ENCODE measurements at regions not wholly inside any gene's neighbourhood (a gene's known extent, or its start where the extent isn't known, plus 50 kb on each side); places are given as distances from the start of the nearest gene placed in this dataset.

DNA sequence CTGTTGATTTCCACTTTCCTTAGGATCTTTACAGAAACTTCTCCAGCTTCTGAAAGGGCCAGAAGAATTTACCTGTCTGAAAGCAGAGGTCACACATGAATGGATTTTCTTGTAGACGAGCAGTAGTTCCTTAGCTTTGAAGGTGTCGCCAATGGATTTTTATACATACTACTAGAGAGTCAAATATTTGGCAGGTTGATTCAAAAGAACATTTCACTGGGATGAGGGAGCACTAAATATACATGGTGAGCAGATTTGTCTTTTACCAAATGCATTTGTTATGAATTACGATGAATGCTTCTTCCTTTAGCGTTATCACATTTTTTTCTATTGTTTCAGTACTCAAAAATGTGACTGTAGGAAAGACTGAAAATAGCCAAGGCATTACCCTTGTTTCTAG, 162.3 kb downstream of the PAX1 start:
- H3K36me3 ChIP-seq (ENCODE audit: control insufficient read depth, insufficient read depth, low read length), result no peaks in the 10 kb centered on the region
- peaks cover 64% of the 10 kb centered on the region for H3K27me3 ChIP-seq (ENCODE audit: control insufficient read depth, insufficient read depth, low read length)
- H3K4me1 ChIP-seq (ENCODE audit: control insufficient read depth, insufficient read depth, low read length), result peaks cover 2% of the 10 kb centered on the region

GRCh38 chr20:21867353-21867752, 161.9 kb downstream of the PAX1 start:
- H3K4me3 ChIP-seq (ENCODE audit: low read depth, low read length), result no peak overlapping the region
- peaks cover 7% of the 10 kb centered on the region for H3K4me1 ChIP-seq (ENCODE audit: control insufficient read depth, insufficient read depth, low read length)
- H3K36me3 ChIP-seq (ENCODE audit: control insufficient read depth, insufficient read depth, low read length), result no peaks in the 10 kb centered on the region
- H3K27me3 ChIP-seq (ENCODE audit: control insufficient read depth, insufficient read depth, low read length), result peaks cover 59% of the 10 kb centered on the region
- H3K9ac ChIP-seq (ENCODE audit: low read depth, low read length), result no peak overlapping the region
- no peaks in the 10 kb centered on the region for H3K9me3 ChIP-seq (ENCODE audit: control insufficient read depth, insufficient read depth, low read length)

More for the DNA sequence above, 162.3 kb downstream of the PAX1 start:
- no peak overlapping the region for H3K4me3 ChIP-seq (ENCODE audit: low read depth, low read length)
- no peaks in the 10 kb centered on the region for H3K9me3 ChIP-seq (ENCODE audit: control insufficient read depth, insufficient read depth, low read length)
- no peak overlapping the region for H3K9ac ChIP-seq (ENCODE audit: low read depth, low read length)

DNA sequence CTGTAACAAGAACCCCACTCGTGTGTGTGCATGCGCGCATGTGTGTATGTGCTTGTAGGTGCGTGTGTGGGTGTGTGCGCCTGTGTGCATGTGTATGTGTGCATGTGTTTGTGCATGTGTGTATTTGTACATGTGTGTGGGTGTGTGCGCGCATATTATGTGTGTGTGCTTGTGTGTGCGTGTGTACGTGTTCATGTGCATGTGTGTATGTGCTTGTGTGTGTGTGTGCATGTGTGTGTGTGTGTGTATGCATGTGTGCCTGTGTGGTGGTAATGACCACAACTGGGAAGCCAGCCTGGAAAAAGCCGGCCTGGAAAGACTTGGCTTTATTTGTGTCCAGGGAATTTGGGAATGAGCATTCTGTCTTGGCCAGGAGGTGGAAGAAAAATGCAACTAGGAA, 157.5 kb downstream of the PAX1 start:
- Histone ChIP-seq H3K9me3 (ENCODE audit: control insufficient read depth, insufficient read depth, low read length) (no peaks in the 10 kb centered on the region), H3K27me3 (ENCODE audit: control insufficient read depth, insufficient read depth, low read length) (peaks cover 26% of the 10 kb centered on the region), H3K4me1 (ENCODE audit: control insufficient read depth, insufficient read depth, low read length) (peaks cover 7% of the 10 kb centered on the region), H3K36me3 (ENCODE audit: control insufficient read depth, insufficient read depth, low read length) (no peaks in the 10 kb centered on the region), H3K4me3 (ENCODE audit: low read depth, low read length) (no peak overlapping the region), H3K9ac (ENCODE audit: low read depth, low read length) (no peak overlapping the region)

DNA sequence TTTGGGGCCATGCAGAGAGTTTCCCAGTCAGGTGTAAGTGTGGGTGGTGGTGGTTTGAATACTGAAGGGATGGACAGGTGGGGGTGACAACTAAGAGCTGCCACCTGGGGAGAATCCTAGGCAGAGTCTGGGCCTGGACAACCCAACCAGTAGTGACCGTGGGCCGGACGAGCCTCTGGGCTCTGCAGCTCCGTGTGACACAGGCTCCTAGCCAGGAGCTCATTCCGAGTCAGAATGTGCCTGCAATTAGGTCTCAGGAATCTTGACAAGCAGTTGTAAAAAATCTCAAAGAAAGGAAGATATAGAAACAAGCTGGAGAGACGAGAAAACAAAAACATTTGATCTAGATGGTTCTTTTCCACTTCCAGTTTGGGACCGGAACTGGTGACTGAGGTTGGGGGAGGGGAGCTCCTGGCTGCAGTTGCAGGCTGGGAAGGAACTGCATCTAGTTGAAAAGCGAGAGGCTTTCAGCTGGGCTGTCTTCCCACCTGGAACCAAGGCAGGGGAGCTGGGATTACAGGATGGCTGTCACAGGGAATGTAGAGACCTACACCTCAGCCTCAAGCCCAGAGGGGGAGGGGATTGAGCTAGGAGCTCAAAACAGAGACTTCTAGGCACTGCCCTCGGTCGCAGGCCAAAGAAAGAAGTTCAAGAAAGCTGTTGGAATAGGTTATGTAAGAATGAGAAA, 156.9 kb downstream of the PAX1 start:
- H3K9ac ChIP-seq (ENCODE audit: low read depth, low read length), result no peak overlapping the region
- no peaks in the 10 kb centered on the region for H3K9me3 ChIP-seq (ENCODE audit: control insufficient read depth, insufficient read depth, low read length)
- H3K27me3 ChIP-seq (ENCODE audit: control insufficient read depth, insufficient read depth, low read length), result peaks cover 21% of the 10 kb centered on the region
- no peaks in the 10 kb centered on the region for H3K36me3 ChIP-seq (ENCODE audit: control insufficient read depth, insufficient read depth, low read length)
- no peak overlapping the region for H3K4me3 ChIP-seq (ENCODE audit: low read depth, low read length)
- H3K4me1 ChIP-seq (ENCODE audit: control insufficient read depth, insufficient read depth, low read length), result peaks cover 7% of the 10 kb centered on the region

- Histone ChIP-seq H3K4me1 (ENCODE audit: control insufficient read depth, insufficient read depth, low read length) (no peaks in the 10 kb centered on the region), H3K4me3 (ENCODE audit: low read depth, low read length) (no peak overlapping the region), H3K9me3 (ENCODE audit: control insufficient read depth, insufficient read depth, low read length) (no peaks in the 10 kb centered on the region), H3K27me3 (ENCODE audit: control insufficient read depth, insufficient read depth, low read length) (no peaks in the 10 kb centered on the region), H3K36me3 (ENCODE audit: control insufficient read depth, insufficient read depth, low read length) (no peaks in the 10 kb centered on the region), H3K9ac (ENCODE audit: low read depth, low read length) (no peak overlapping the region)
These were observed 135.5 kb downstream of the PAX1 start for GRCh38 chr20:21840991-21841390.

GRCh38 chr20:21839982-21840381, 134.5 kb downstream of the PAX1 start:
- no peak overlapping the region for H3K9ac ChIP-seq (ENCODE audit: low read depth, low read length)
- H3K4me1 ChIP-seq (ENCODE audit: control insufficient read depth, insufficient read depth, low read length), result no peaks in the 10 kb centered on the region
- H3K9me3 ChIP-seq (ENCODE audit: control insufficient read depth, insufficient read depth, low read length), result no peaks in the 10 kb centered on the region
- H3K4me3 ChIP-seq (ENCODE audit: low read depth, low read length), result no peak overlapping the region
- H3K27me3 ChIP-seq (ENCODE audit: control insufficient read depth, insufficient read depth, low read length), result no peaks in the 10 kb centered on the region
- no peaks in the 10 kb centered on the region for H3K36me3 ChIP-seq (ENCODE audit: control insufficient read depth, insufficient read depth, low read length)

GRCh38 chr20:21836346-21836745, 130.9 kb downstream of the PAX1 start:
- Histone ChIP-seq H3K9ac (ENCODE audit: low read depth, low read length) (no peak overlapping the region), H3K4me3 (ENCODE audit: low read depth, low read length) (no peak overlapping the region), H3K4me1 (ENCODE audit: control insufficient read depth, insufficient read depth, low read length) (no peaks in the 10 kb centered on the region), H3K9me3 (ENCODE audit: control insufficient read depth, insufficient read depth, low read length) (no peaks in the 10 kb centered on the region), H3K36me3 (ENCODE audit: control insufficient read depth, insufficient read depth, low read length) (no peaks in the 10 kb centered on the region), H3K27me3 (ENCODE audit: control insufficient read depth, insufficient read depth, low read length) (no peaks in the 10 kb centered on the region)

DNA sequence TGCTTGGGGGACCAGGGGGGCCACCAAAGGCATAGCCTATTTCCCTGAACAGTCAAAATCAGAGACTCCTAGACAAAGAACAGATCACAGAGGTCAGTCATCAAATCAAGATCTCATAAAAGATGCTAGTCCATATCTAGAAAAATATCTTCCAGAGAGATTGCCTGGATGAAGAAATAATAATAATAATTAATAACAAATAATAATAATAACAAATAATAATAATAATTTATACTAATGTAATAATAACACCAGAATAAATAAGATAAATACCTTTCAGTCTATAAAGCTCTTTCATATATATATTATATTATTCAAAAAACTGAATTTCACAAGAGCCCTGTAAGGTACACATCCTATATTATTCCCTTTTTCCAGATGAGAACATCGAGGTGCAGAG, 129.6 kb downstream of the PAX1 start:
- Histone ChIP-seq H3K9ac (ENCODE audit: low read depth, low read length) (no peak overlapping the region), H3K4me1 (ENCODE audit: control insufficient read depth, insufficient read depth, low read length) (no peaks in the 10 kb centered on the region), H3K36me3 (ENCODE audit: control insufficient read depth, insufficient read depth, low read length) (no peaks in the 10 kb centered on the region), H3K4me3 (ENCODE audit: low read depth, low read length) (no peak overlapping the region), H3K9me3 (ENCODE audit: control insufficient read depth, insufficient read depth, low read length) (no peaks in the 10 kb centered on the region), H3K27me3 (ENCODE audit: control insufficient read depth, insufficient read depth, low read length) (no peaks in the 10 kb centered on the region)

DNA sequence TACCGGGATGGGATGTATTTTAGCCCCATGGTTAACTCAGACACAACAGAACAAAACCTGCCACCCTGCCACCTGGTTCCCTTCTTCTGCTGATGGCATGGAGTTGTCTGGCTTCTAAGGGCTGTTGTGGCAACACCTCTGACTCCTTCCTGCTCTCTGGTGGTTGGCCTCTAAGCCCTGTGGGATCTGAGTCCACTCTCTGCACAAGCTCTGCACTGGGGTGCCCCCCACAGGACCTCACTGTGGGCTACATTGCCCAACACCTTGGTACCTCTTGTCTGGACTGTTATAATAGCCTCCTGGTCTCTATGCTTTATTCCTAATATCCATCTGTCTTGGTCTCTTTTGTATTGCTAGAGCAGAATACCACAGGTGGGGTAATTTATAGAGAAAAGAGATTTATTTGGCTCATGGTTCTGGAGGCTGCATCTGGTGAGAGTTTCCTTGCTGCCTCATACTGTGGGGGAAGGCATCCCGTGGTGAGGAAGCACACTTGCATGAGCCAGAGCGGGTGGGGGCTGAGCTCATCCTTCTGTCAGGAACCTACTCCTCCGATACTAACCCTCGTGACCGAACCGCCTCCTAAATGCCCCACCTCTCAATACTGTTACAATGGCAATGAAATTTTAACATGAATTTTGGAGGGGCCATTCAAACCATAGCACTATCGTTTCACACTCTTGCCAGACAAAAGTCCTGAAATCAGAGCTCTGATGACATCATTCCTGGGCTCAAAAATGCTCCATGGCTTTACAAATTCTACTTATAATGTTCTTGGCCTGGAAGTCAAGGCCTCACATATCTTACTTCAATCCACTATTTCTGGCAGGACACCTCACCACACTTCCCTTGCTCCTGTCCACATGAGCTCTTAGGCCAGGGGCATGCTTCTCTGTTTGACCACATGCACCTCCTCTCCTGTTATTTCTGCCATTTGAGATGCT, 127.2 kb downstream of the PAX1 start:
- H3K36me3 ChIP-seq (ENCODE audit: control insufficient read depth, insufficient read depth, low read length), result no peaks in the 10 kb centered on the region
- H3K4me3 ChIP-seq (ENCODE audit: low read depth, low read length), result no peak overlapping the region
- no peaks in the 10 kb centered on the region for H3K27me3 ChIP-seq (ENCODE audit: control insufficient read depth, insufficient read depth, low read length)
- H3K9ac ChIP-seq (ENCODE audit: low read depth, low read length), result no peak overlapping the region
- no peaks in the 10 kb centered on the region for H3K9me3 ChIP-seq (ENCODE audit: control insufficient read depth, insufficient read depth, low read length)
- no peaks in the 10 kb centered on the region for H3K4me1 ChIP-seq (ENCODE audit: control insufficient read depth, insufficient read depth, low read length)

GRCh38 chr20:21826976-21827375, 121.5 kb downstream of the PAX1 start:
- H3K9me3 ChIP-seq (ENCODE audit: control insufficient read depth, insufficient read depth, low read length), result no peaks in the 10 kb centered on the region
- no peak overlapping the region for H3K9ac ChIP-seq (ENCODE audit: low read depth, low read length)
- H3K4me1 ChIP-seq (ENCODE audit: control insufficient read depth, insufficient read depth, low read length), result no peaks in the 10 kb centered on the region
- no peaks in the 10 kb centered on the region for H3K36me3 ChIP-seq (ENCODE audit: control insufficient read depth, insufficient read depth, low read length)
- no peaks in the 10 kb centered on the region for H3K27me3 ChIP-seq (ENCODE audit: control insufficient read depth, insufficient read depth, low read length)
- no peak overlapping the region for H3K4me3 ChIP-seq (ENCODE audit: low read depth, low read length)

- H3K9me3 ChIP-seq (ENCODE audit: control insufficient read depth, insufficient read depth, low read length), result no peaks in the 10 kb centered on the region
- no peak overlapping the region for H3K9ac ChIP-seq (ENCODE audit: low read depth, low read length)
- H3K36me3 ChIP-seq (ENCODE audit: control insufficient read depth, insufficient read depth, low read length), result no peaks in the 10 kb centered on the region
- no peak overlapping the region for H3K4me3 ChIP-seq (ENCODE audit: low read depth, low read length)
- H3K4me1 ChIP-seq (ENCODE audit: control insufficient read depth, insufficient read depth, low read length), result no peaks in the 10 kb centered on the region
- no peaks in the 10 kb centered on the region for H3K27me3 ChIP-seq (ENCODE audit: control insufficient read depth, insufficient read depth, low read length)
These were observed 115.9 kb downstream of the PAX1 start for GRCh38 chr20:21821358-21821757.

DNA sequence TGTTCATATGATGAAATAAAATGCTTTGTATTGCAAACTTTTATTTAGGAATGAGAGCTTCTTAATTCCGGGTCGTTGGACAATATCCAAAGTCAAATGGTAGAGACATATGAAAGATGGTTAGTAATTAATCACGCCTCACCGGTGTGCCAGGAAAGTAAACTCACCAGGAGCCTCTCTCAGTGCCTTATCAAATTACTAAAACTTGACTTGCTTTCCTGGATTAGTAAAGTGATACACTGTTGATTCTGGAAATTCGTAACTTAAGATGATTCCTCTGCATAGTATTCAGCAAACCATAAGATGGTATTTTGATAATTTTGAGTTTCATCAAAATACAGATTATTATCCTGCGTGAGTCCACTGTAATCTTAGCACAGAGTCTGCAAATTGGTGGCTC, 115.2 kb downstream of the PAX1 start:
- Histone ChIP-seq H3K9me3 (ENCODE audit: control insufficient read depth, insufficient read depth, low read length) (no peaks in the 10 kb centered on the region), H3K4me1 (ENCODE audit: control insufficient read depth, insufficient read depth, low read length) (no peaks in the 10 kb centered on the region), H3K9ac (ENCODE audit: low read depth, low read length) (no peak overlapping the region), H3K27me3 (ENCODE audit: control insufficient read depth, insufficient read depth, low read length) (no peaks in the 10 kb centered on the region), H3K4me3 (ENCODE audit: low read depth, low read length) (no peak overlapping the region), H3K36me3 (ENCODE audit: control insufficient read depth, insufficient read depth, low read length) (no peaks in the 10 kb centered on the region)

All from iPS-15b (cell line).